ENCODE measurements at regions not wholly inside any gene's neighbourhood (a gene's known extent, or its start where the extent isn't known, plus 50 kb on each side); places are given as distances from the start of the nearest gene placed in this dataset.
A peak's percentile ranks its signal among the peaks of the same experiment; 100 is the strongest.

DNA sequence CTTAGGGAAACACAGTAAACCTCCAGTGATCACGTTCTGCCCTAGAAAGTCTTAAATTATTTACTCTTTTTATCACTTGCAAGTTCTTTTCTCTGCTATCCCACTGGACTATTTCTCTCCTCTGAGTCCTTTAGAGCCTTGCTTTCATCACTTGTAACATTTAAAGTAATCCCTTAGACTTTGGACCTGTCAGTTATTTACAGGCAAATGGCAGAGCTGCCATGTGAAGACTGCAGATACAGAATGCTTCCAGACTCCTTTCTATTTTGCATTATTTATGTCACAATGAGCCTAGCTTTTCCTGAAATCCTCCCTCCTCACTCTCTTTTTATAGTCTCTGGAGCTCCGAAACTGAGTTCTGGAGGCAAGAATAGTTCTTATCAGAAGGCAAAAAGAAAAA is 325.6 kb upstream of the TRIB2 start:
- no peaks in the 10 kb centered on the region for H3K9me3 ChIP-seq (replicated peaks)
- no peak overlapping the region for H3K27ac ChIP-seq
- H3K4me3 ChIP-seq, result no peak overlapping the region
- H3K4me1 ChIP-seq, result no peaks in the 10 kb centered on the region
- DNase-seq, result no peak
- H3K27me3 ChIP-seq, result no peaks in the 10 kb centered on the region
- no peaks in the 10 kb centered on the region for H3K36me3 ChIP-seq

DNA sequence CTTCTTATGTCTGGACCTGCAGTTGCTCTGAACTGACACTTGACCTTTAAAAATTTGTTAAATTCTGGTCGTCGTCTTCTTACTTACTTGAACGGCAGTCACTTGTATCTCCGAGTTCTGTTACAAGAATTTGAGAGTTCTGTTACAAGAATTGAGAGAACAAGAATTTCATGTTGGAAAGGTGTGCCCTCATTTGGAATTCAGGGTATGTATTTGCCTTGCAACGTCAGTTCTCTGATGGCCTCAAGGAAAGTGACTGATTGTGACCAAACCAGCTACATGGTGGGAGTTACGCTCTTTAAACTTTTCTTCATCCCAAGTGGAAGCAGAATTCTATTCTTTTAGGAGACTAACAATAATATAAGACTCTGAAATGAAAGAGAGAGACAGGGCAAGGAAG is 320.0 kb upstream of the TRIB2 start:
- no peak for DNase-seq
- no peak overlapping the region for H3K4me3 ChIP-seq
- H3K27me3 ChIP-seq, result no peaks in the 10 kb centered on the region
- peaks cover 3% of the 10 kb centered on the region; the same call in 1 of the 2 replicates for H3K9me3 ChIP-seq (replicated peaks)
- H3K36me3 ChIP-seq, result no peaks in the 10 kb centered on the region
- H3K27ac ChIP-seq, result no peak overlapping the region
- peaks cover 6% of the 10 kb centered on the region; the same call in 1 of the 2 replicates for H3K4me1 ChIP-seq

DNA sequence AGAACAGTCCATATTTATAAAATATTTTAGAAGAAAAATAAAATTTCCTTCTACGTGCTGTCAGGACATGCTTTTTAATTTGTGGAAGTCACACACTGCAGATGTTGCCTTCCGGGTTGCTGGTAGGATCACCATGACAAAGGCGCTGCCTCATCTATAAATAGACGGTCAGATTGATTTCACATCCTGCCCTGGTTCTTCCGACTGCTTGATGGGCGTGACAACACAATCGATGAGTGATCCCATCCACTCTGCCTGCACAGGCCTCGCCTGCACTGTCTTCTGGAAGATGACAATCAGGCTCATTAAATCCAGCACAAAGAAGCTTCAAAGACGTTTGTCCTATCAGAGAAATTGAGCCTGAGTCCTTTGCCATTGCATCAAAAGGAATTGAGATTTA is 318.9 kb upstream of the TRIB2 start:
- no peaks in the 10 kb centered on the region for H3K36me3 ChIP-seq
- H3K27me3 ChIP-seq, result no peaks in the 10 kb centered on the region
- H3K27ac ChIP-seq, result peak overlapping the region; percentile 6; the same call in 1 of the 2 replicates
- H3K4me1 ChIP-seq, result peaks cover 6% of the 10 kb centered on the region; the same call in 1 of the 2 replicates
- H3K4me3 ChIP-seq, result no peak overlapping the region
- DNase-seq, result peak; percentile 28 to 66
- H3K9me3 ChIP-seq (replicated peaks), result peaks cover 3% of the 10 kb centered on the region; the same call in 1 of the 2 replicates

DNA sequence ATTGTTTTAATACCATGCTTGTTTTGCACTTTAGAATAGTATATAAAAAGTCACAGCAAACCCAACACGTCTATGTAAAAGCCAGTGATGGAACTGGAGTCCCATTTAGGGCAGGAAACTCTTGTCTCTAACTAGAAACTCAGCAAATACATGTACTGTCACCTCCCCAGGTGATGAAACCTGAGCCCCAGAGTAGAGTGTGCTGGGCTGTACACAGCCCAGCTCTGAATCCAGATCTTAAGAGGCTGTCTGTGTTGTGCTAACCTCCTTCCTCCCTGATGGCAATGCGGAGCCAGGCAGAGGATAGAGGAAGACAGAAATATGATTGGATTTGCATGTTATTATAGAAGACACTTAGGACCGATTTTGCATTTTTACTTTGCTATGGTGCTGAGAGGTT is 317.5 kb upstream of the TRIB2 start:
- H3K27ac ChIP-seq, result no peak overlapping the region
- DNase-seq, result peak in 1 of 2 experiments; percentile 9
- H3K27me3 ChIP-seq, result no peaks in the 10 kb centered on the region
- H3K36me3 ChIP-seq, result no peaks in the 10 kb centered on the region
- H3K4me1 ChIP-seq, result peaks cover 6% of the 10 kb centered on the region; the same call in 1 of the 2 replicates
- H3K4me3 ChIP-seq, result no peak overlapping the region
- peaks cover 3% of the 10 kb centered on the region; the same call in 1 of the 2 replicates for H3K9me3 ChIP-seq (replicated peaks)

DNA sequence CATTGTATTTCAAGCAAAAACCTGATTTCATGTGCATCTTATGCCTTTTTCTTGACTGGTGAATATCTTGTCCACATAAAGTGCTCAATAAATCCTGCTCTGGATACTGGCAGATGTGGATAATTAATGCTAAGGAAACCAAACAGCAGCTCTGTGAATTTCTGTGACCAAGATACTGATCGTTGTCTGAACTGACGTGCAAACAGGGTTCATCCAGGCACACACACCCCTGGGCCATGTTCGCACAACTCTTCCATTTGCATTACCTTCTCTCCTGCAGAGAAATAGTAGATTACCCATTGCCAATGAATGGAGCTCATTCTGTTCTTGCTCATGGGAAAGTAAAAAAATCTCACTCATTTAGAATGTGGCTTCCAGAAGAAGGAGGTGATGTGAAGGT is 316.2 kb upstream of the TRIB2 start:
- no peak for DNase-seq
- H3K4me1 ChIP-seq, result peaks cover 6% of the 10 kb centered on the region; the same call in 1 of the 2 replicates
- H3K27ac ChIP-seq, result no peak overlapping the region
- H3K9me3 ChIP-seq (replicated peaks), result peaks cover 3% of the 10 kb centered on the region; the same call in 1 of the 2 replicates
- no peaks in the 10 kb centered on the region for H3K27me3 ChIP-seq
- no peaks in the 10 kb centered on the region for H3K36me3 ChIP-seq
- H3K4me3 ChIP-seq, result no peak overlapping the region

DNA sequence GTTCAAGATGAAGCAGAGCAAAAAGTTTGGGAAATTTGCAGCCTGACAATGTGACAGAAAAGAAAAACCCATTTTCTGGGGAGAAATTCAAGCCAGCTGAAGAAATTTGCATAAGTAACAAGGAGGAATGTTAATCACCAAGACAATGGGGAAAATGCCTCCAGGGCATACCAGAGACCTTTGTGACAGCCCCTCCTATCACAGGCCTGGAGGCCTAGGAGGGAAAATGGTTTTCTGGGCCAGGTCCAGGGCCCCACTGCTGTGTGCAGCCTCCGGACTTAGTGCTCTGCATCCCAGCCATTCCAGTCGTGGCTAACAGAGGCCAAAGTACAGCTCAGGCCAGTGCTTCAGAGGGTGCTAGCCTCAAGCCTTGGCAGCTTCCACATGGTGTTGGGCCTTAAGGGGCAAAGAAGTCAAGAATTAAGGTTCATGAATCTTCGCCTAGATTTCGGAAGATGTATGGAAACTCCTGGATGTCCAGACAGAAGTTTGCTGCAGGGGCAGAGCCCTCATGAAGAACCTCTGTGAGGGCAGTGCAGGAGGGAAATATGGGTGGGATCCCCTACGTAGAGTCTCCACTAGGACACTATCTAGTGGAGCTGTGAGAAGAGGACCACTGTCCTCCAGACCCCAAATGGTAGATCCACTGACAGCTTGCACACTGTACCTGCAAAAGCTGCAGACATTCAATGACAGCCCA is 314.1 kb upstream of the TRIB2 start:
- no peak for DNase-seq
- Histone ChIP-seq H3K27ac (no peak overlapping the region), H3K4me1 (peaks cover 6% of the 10 kb centered on the region; the same call in 1 of the 2 replicates), H3K9me3 (replicated peaks) (peaks cover 3% of the 10 kb centered on the region; the same call in 1 of the 2 replicates), H3K4me3 (no peak overlapping the region), H3K27me3 (no peaks in the 10 kb centered on the region; the same call in 1 of the 2 replicates), H3K36me3 (no peaks in the 10 kb centered on the region)

DNA sequence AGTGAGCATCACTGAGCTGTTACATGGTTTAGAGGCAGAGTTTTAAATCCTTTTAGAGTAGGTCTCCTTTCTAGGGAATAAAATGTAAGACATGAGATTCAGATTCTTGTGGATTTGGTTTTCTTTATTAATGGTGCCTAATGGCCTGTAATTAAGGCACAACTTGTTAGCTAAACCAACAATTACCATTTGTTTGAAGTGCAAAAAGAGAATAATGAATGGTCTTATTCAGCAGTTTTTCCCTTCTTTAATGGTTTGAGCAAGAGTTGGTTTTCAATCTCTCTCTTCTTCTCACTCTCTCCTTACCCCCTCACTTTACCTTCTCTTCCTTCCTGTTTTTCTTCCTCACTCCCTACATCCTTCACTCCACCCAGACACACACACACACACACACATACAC is 312.2 kb upstream of the TRIB2 start:
- H3K36me3 ChIP-seq, result no peaks in the 10 kb centered on the region
- no peak for DNase-seq

DNA sequence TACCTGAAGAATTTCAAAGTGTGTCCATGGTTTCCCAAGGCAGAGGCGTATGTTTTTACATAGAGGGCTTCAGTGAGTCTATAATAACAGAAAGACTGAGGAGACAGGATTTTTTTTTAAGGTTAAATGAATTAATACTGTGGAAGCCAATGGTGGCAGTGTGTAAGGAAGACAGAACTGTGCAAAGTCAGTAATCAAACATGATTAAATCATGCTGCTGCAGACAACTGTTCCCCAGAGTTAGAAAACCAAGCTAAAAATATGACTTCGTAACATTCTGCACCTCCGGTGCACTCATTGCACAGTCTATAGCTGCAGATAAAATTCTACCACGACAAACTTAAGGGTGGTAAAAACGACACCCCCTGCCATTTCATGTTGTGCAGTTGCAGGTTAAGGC is 309.6 kb upstream of the TRIB2 start:
- no peaks in the 10 kb centered on the region; the same call in 1 of the 2 replicates for H3K9me3 ChIP-seq (replicated peaks)
- H3K4me1 ChIP-seq, result no peaks in the 10 kb centered on the region
- no peaks in the 10 kb centered on the region for H3K36me3 ChIP-seq
- DNase-seq, result no peak
- no peaks in the 10 kb centered on the region; the same call in 1 of the 2 replicates for H3K27me3 ChIP-seq
- H3K27ac ChIP-seq, result no peak overlapping the region
- no peak overlapping the region for H3K4me3 ChIP-seq

More for the DNA sequence above, 312.2 kb upstream of the TRIB2 start:
- Histone ChIP-seq H3K4me3 (no peak overlapping the region), H3K4me1 (no peaks in the 10 kb centered on the region), H3K27ac (no peak overlapping the region), H3K9me3 (replicated peaks) (no peaks in the 10 kb centered on the region; the same call in 1 of the 2 replicates), H3K27me3 (no peaks in the 10 kb centered on the region; the same call in 1 of the 2 replicates)

DNA sequence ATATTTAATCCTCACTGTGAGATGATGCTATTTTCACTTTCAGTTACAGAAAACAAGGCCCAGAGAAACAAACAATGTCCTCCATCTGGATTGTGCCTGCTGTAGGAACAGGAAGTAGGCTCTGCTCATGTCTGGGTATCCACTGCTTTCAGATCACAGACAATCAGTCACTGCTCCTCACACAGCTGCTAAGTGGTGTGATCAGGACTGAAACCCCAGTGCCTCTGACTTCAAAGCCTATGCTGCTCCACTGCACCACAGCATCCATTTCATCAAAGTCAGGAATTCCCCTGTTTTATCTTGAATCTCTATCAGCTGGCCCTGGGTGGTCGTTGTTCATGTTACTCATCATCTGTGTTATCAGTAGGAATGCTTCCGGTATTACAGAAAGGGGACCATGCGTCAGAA is 303.8 kb upstream of the TRIB2 start:
- Histone ChIP-seq H3K4me3 (no peak overlapping the region), H3K27me3 (no peaks in the 10 kb centered on the region), H3K27ac (no peak overlapping the region), H3K36me3 (no peaks in the 10 kb centered on the region), H3K9me3 (replicated peaks) (no peaks in the 10 kb centered on the region), H3K4me1 (peaks cover 5% of the 10 kb centered on the region; the same call in 1 of the 2 replicates)
- DNase-seq, result peak; percentile 33 to 35

DNA sequence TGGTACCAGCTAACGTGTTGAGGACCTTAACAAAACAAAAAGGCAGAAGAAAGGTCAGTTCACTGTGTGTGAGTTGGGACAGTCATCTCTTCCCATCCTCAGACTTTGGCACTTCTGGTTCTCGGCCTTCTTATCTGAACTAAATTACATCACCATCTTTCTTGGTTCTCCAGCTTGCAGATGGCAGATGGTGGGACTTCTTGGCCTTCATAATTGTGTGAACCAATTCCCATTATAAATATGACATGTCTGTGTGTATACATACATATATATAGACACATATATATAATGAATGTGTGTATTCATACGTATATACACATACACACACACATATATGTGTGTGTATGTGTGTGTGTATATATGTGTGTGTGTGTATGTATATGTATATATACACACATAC is 301.2 kb upstream of the TRIB2 start:
- DNase-seq, result no peak
- Histone ChIP-seq H3K4me1 (peaks cover 5% of the 10 kb centered on the region; the same call in 1 of the 2 replicates), H3K27me3 (no peaks in the 10 kb centered on the region), H3K36me3 (no peaks in the 10 kb centered on the region), H3K4me3 (no peak overlapping the region), H3K9me3 (replicated peaks) (no peaks in the 10 kb centered on the region), H3K27ac (no peak overlapping the region)

DNA sequence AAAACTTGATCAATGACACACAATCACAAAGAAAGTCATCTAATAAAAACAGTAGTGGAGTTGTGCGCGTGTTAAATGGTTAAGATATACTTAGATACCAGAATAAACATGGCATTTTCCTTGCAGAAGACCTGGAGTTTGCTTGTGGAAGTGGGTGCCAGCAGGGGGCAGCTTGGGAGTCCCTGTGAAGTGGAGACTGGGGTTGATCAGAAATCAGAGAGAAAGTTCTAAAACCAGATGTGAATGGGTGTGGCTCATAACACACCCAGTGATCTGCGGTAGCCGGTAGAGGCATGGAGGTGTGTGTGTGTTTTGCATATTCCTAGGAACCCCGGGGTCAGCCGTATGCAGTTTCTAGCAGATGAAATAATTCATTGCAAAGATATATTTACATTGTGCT is 300.1 kb upstream of the TRIB2 start:
- peak; percentile 21 to 37 for DNase-seq
- Histone ChIP-seq H3K9me3 (replicated peaks) (no peaks in the 10 kb centered on the region), H3K27me3 (no peaks in the 10 kb centered on the region), H3K4me3 (no peak overlapping the region), H3K27ac (no peak overlapping the region), H3K36me3 (no peaks in the 10 kb centered on the region), H3K4me1 (peaks cover 5% of the 10 kb centered on the region; the same call in 1 of the 2 replicates)

DNA sequence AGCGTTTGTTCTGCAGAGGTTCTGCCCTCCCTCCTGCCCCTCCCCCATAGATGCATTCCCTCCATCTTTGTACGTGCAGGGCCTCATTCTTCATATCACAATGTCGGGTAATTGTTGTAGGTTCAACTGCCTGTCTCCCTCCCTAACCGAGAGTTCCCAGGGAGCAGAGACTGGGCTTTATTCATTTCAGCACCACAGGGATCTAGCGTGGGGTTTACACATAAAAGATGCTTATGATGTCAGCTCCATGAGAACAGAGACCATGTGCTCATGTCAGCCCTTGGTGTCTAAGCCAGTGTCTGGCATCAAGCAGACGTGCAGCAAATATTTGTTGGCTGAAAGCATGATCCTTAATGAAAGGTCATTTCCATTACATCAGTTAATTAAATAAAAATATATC is 298.9 kb upstream of the TRIB2 start:
- Histone ChIP-seq H3K4me3 (no peak overlapping the region), H3K27me3 (no peaks in the 10 kb centered on the region), H3K36me3 (no peaks in the 10 kb centered on the region), H3K27ac (no peak overlapping the region), H3K4me1 (peaks cover 4% of the 10 kb centered on the region; the same call in 1 of the 2 replicates), H3K9me3 (replicated peaks) (no peaks in the 10 kb centered on the region)
- no peak for DNase-seq

DNA sequence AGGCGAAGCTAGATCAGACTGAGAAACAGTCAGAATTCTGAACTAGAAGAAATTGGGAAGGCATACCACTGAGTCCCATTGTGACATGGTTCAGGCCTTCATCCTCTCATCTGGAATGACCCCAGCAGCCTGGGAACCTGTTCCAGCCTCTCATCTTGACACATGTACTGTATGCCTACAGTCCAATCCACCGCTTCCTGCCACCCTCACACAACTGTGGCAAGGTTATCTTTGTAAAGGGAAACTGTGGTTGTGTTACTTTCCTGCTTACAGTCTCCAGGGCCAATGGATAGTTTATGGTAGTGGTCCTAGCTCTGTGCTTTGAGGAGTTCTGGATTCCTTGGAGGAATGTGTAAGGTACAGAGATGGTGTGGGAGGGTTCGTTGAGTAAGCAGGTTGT is 296.9 kb upstream of the TRIB2 start:
- Histone ChIP-seq H3K9me3 (replicated peaks) (no peaks in the 10 kb centered on the region), H3K4me1 (no peaks in the 10 kb centered on the region), H3K27me3 (no peaks in the 10 kb centered on the region), H3K4me3 (no peak overlapping the region), H3K27ac (no peak overlapping the region), H3K36me3 (no peaks in the 10 kb centered on the region)
- no peak for DNase-seq

DNA sequence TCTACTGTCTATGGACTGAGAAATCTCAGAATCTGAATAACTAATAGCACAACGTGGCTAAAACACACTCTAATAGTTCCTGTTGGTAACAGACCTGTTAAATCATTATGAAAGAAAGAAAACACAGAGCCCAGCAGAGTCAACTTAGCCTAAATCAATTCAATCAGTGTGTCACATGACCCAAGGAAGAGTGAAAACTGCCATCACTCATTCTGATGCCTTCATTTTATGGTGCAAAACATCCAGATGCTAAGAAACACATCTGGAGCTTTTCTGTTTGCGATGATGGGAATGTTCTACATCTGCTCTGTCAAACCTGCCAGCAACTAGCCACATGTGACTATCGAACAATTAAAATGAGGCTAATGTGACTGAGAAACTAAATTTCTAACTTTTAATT is 295.7 kb upstream of the TRIB2 start:
- no peaks in the 10 kb centered on the region for H3K9me3 ChIP-seq (replicated peaks)
- H3K27ac ChIP-seq, result no peak overlapping the region
- no peaks in the 10 kb centered on the region for H3K4me1 ChIP-seq
- H3K36me3 ChIP-seq, result no peaks in the 10 kb centered on the region
- H3K4me3 ChIP-seq, result no peak overlapping the region
- no peak for DNase-seq
- no peaks in the 10 kb centered on the region for H3K27me3 ChIP-seq

DNA sequence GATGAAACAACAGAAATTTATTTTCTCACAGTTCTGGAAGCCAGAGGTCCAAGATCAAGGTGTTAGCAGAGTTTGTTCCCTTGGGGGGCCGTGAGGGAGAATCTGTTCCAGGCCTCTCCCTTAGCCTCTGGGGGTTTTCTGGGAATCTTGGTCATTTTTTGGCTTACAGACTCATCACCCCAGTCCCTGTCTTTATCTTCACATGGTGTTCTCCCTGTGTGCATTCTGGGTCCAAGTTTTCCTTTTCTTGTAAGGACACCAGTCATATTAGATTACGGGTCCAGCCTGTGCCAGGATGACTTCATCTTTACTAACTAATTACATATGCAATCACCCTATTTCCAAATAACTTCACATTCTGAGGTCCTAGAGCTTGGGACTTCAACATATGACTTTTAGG is 292.5 kb upstream of the TRIB2 start:
- Histone ChIP-seq H3K4me1 (no peaks in the 10 kb centered on the region), H3K27me3 (no peaks in the 10 kb centered on the region), H3K27ac (no peak overlapping the region), H3K4me3 (no peak overlapping the region), H3K36me3 (no peaks in the 10 kb centered on the region), H3K9me3 (replicated peaks) (no peaks in the 10 kb centered on the region)
- no peak for DNase-seq

DNA sequence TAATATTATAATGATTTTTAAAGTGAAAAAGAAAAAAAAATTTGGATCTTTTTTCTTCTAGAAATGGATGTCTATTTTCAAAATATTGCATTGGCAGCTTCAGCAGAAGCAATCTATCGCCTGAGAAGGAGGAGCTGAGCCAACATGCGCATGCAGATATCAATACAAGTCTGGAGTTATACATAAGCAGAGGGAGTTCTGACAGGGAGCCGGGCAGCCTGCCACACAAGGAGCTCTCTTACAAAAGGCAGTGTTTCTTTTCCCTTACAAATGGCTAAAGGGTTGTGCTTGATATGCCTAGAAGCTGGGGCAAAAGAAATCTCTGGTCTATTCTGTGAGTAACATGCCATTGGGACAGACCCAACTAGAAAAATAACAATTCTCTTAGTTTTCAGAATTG is 291.9 kb upstream of the TRIB2 start:
- Histone ChIP-seq H3K27me3 (no peaks in the 10 kb centered on the region), H3K4me1 (no peaks in the 10 kb centered on the region), H3K9me3 (replicated peaks) (no peaks in the 10 kb centered on the region), H3K27ac (no peak overlapping the region), H3K36me3 (no peaks in the 10 kb centered on the region), H3K4me3 (no peak overlapping the region)
- no peak for DNase-seq

All from SJCRH30 (cell line).